Body of pancreas (tissue), 4 donors: ENCODE measurements at regions not wholly inside any gene's neighbourhood (a gene's known extent, or its start where the extent isn't known, plus 50 kb on each side); places are given as distances from the start of the nearest gene placed in this dataset.

ENCODE experiments used
- ATAC-seq: fragments of 150-250 bp; one replicate; pipeline ENCODE4 v1.9.1; 2016
- DNase-seq, 4 donors: peaks; one replicate each; pipeline ENCODE4 v3.0.0-alpha.2; 2019
- H3K27ac ChIP-seq, 4 donors: fragments of 200-600 bp; sonication (generic); 1 replicate in 3 of 4; 2 replicates in 1 of 4; pipeline versions ENCODE4 v1.5.1 to v1.6.1; 2016 to 2019; ENCODE audit warnings: mild to moderate bottlenecking in 1 of 4, mixed read lengths in 1 of 4, moderate library complexity in 1 of 4
- H3K27me3 ChIP-seq, 2 donors: fragments of 200-600 bp; sonication (generic); one replicate each; pipeline ENCODE4 v1.6.0; 2016; ENCODE audit warnings: mild to moderate bottlenecking in 1 of 2
- H3K36me3 ChIP-seq, 2 donors: fragments of 200-600 bp; sonication (generic); replicated peaks in 1 of 2; 2 replicates each; pipeline ENCODE4 v1.5.1; 2016; ENCODE audit warnings: low read depth in 2 of 2; ENCODE audit not compliant: insufficient read depth in 1 of 2
- H3K4me1 ChIP-seq: fragments of 200-600 bp; sonication (generic); one replicate; pipeline ENCODE4 v1.6.0; 2016
- H3K4me3 ChIP-seq, 2 donors: fragments of 200-600 bp; sonication (generic); 1 replicate in 1 of 2; 2 replicates in 1 of 2; pipeline ENCODE4 v1.5.1; 2016 to 2019
- H3K9me3 ChIP-seq, 3 donors: fragments of 200-600 bp; sonication (generic); 1 replicate in 2 of 3; 2 replicates in 1 of 3; pipeline ENCODE4 v1.5.1; 2016
- POLR2A ChIP-seq, 3 donors: fragments of 450-650 bp; IDR thresholded peaks; one replicate each; pipeline ENCODE4 v1.6.1; 2016; ENCODE audit warnings: antibody characterized with exemption in 3 of 3, mild to moderate bottlenecking in 2 of 3
- WGBS, 2 donors: methylation state at CpG; one replicate each; pipeline ENCODE4 v1.1.5; 2017; 5-methylcytosine and 5-hydroxymethylcytosine counted together
- intact Hi-C: fragments of 100-400 bp; cut with DNase I; formaldehyde crosslinking; loops from one replicate; pipeline ENCODE4 v1.15.1; 2023
- TF ChIP-seq, protein P1 (sequence below), 7 experiments: fragments of 450-650 bp in 4 of 7; fragments of 200-600 bp in 3 of 7; sonication (generic) in 3 of 7; IDR thresholded peaks; one replicate each; pipeline ENCODE4 v1.5.1; 2016 to 2019; ENCODE audit warnings: antibody characterized with exemption in 7 of 7

- no peak overlapping the region for H3K27ac ChIP-seq
- H3K4me3 ChIP-seq = no peak overlapping the region
- DNase-seq (no peak), ATAC-seq (no peak)
- H3K4me1 ChIP-seq = no peaks in the 10 kb centered on the region
- no peaks in the 10 kb centered on the region for H3K9me3 ChIP-seq
- 56 to 70% methylated on average over 3 of the region's 3 CpGs for WGBS, 2 donors
- no peak for TF ChIP-seq POLR2A (IDR thresholded peaks at IDR 0.05)
- TF ChIP-seq, protein P1, sequence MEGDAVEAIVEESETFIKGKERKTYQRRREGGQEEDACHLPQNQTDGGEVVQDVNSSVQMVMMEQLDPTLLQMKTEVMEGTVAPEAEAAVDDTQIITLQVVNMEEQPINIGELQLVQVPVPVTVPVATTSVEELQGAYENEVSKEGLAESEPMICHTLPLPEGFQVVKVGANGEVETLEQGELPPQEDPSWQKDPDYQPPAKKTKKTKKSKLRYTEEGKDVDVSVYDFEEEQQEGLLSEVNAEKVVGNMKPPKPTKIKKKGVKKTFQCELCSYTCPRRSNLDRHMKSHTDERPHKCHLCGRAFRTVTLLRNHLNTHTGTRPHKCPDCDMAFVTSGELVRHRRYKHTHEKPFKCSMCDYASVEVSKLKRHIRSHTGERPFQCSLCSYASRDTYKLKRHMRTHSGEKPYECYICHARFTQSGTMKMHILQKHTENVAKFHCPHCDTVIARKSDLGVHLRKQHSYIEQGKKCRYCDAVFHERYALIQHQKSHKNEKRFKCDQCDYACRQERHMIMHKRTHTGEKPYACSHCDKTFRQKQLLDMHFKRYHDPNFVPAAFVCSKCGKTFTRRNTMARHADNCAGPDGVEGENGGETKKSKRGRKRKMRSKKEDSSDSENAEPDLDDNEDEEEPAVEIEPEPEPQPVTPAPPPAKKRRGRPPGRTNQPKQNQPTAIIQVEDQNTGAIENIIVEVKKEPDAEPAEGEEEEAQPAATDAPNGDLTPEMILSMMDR (IDR thresholded peaks at IDR 0.05) = no peak
- intact Hi-C loops = no loop called here
- H3K36me3 ChIP-seq = no peaks in the 10 kb centered on the region
- no peaks in the 10 kb centered on the region for H3K27me3 ChIP-seq
Observed at GRCh38 chr11:29750392-29750791, 266.4 kb downstream of the KCNA4 start.

DNA sequence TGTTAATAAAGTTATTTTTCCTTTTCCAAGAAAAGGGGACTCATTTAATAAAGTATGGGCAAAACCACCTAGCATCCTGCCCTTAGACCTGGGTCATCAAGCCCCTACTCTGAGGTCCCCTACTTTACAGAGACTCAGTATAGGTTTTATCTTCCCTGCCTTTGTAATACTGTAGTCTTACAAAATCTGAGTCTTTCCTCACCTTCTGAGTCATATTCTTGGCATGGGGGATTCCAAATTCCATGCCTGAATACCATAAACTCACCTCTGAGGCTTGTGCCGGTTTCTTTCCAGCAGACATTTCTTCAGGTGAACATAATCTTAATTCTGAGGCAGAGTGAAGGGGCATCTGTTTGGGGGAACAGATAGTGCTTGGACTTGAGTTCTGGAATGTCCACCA is 282.5 kb downstream of the KCNA4 start:
- TF ChIP-seq POLR2A (IDR thresholded peaks at IDR 0.05) = no peak
- TF ChIP-seq, protein P1 (IDR thresholded peaks at IDR 0.05) = no peak
- intact Hi-C loops = no loop called here
- Histone ChIP-seq H3K4me1 (no peaks in the 10 kb centered on the region), H3K36me3 (no peaks in the 10 kb centered on the region), H3K27me3 (no peaks in the 10 kb centered on the region), H3K9me3 (no peaks in the 10 kb centered on the region), H3K27ac (no peak overlapping the region), H3K4me3 (no peak overlapping the region)
- ATAC-seq (no peak), DNase-seq (no peak)
- WGBS, 2 donors = 25 to 35% methylated on average over 1 of the region's 1 CpG

DNA sequence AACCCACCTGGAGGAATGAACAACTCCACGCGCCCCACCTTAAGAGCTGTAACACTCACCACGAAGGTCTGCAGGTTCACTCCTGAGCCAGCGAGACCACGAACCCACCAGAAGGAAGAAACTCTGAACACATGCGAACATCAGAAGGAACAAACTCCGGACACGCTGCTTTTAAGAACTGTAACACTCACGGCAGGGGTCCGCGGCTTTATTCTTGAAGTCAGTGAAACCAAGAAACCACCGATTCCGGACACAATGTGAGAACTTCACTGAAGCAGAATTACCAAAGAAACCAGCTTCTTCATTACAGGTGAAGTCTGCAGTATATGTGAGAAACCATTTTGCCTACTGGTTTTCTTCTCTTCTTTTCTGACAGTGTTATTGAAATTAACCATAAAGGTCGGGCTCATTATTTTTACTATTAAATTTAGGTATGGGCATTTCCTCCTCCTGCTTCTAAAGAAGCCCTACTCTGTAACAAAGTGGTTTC is 303.0 kb downstream of the KCNA4 start:
- TF ChIP-seq POLR2A (IDR thresholded peaks at IDR 0.05) = no peak
- TF ChIP-seq, protein P1 (IDR thresholded peaks at IDR 0.05) = no peak
- no peak overlapping the region for H3K27ac ChIP-seq
- no peak for ATAC-seq
- no peaks in the 10 kb centered on the region for H3K27me3 ChIP-seq
- intact Hi-C loops = no loop called here
- H3K4me3 ChIP-seq = no peak overlapping the region
- WGBS, 2 donors = 74 to 84% methylated on average over 14 of the region's 14 CpGs
- no peaks in the 10 kb centered on the region for H3K36me3 ChIP-seq
- no peak for DNase-seq
- H3K9me3 ChIP-seq = no peaks in the 10 kb centered on the region
- no peaks in the 10 kb centered on the region for H3K4me1 ChIP-seq

GRCh38 chr11:29712616-29713015 is 304.2 kb downstream of the KCNA4 start:
- no peak for TF ChIP-seq POLR2A (IDR thresholded peaks at IDR 0.05)
- TF ChIP-seq, protein P1 (IDR thresholded peaks at IDR 0.05) = no peak
- intact Hi-C loops = no loop called here
- no peak overlapping the region for H3K4me3 ChIP-seq
- no peaks in the 10 kb centered on the region for H3K27me3 ChIP-seq
- no peak for DNase-seq
- H3K4me1 ChIP-seq = no peaks in the 10 kb centered on the region
- no peak overlapping the region for H3K27ac ChIP-seq
- ATAC-seq = no peak
- no peaks in the 10 kb centered on the region for H3K36me3 ChIP-seq
- no peaks in the 10 kb centered on the region for H3K9me3 ChIP-seq
- 79 to 94% methylated on average over 3 to 9 of the region's 12 CpGs for WGBS, 2 donors

- no peak overlapping the region for H3K4me3 ChIP-seq
- DNase-seq = no peak
- no peaks in the 10 kb centered on the region for H3K36me3 ChIP-seq
- WGBS, 2 donors = 30 to 52% methylated on average over 2 of the region's 2 CpGs
- H3K27me3 ChIP-seq = no peaks in the 10 kb centered on the region
- H3K27ac ChIP-seq = no peak overlapping the region
- H3K9me3 ChIP-seq = no peaks in the 10 kb centered on the region
- ATAC-seq = no peak
- TF ChIP-seq, protein P1 (IDR thresholded peaks at IDR 0.05) = no peak
- no peak for TF ChIP-seq POLR2A (IDR thresholded peaks at IDR 0.05)
- H3K4me1 ChIP-seq = no peaks in the 10 kb centered on the region
- intact Hi-C loops = no loop called here
Observed at GRCh38 chr11:29707924-29708323, 308.9 kb downstream of the KCNA4 start.
